K562 (cell line): ENCODE measurements at regions not wholly inside any gene's neighbourhood (a gene's known extent, or its start where the extent isn't known, plus 50 kb on each side); places are given as distances from the start of the nearest gene placed in this dataset.

Source experiments
- ATAC-seq: fragments of 200-7000 bp; cut with Tn5 transposase; 3 replicates; pipeline ENCODE4 v1.9.1; 2020; ENCODE audit warnings: moderate library complexity
- BruUV-seq: library from RNA; stranded (reverse); fragments of 400-500 nt; replicated peaks from 2 replicates; lab custom pipeline; 2021; lab: Mats Ljungman, UMichigan
- CTCF ChIA-PET: fragments of 300-600 bp; formaldehyde crosslinking; extraction: SDS; loops from one replicate; lab custom pipeline; 2021; ENCODE audit warnings: low intra/inter-chr PET ratio; lab: Yijun Ruan, JAX
- POLR2A ChIA-PET: fragments of 300-600, 350-650 bp; sonication (Branson Sonifier 250); formaldehyde crosslinking; extraction: SDS; loops from one replicate; lab custom pipeline; 2021; ENCODE audit warnings: antibody characterized with exemption, inconsistent platforms; lab: Yijun Ruan, JAX
- DNase-seq, 4 experiments: peaks; one replicate each; pipeline versions ENCODE4 v3.0.0 to v3.0.0-alpha.2; 2011 to 2018; ENCODE audit warnings: low spot score in 3 of 4, mixed read lengths in 3 of 4; ENCODE audit errors: extremely low read depth in 1 of 4
- FAIRE-seq: peaks from 2 replicates; lab custom pipeline; 2011; peaks lifted over from hg19 to GRCh38; lab: Jason Lieb, UNC
- H2AFZ ChIP-seq: 2 replicates; pipeline ENCODE4 v1.6.0; 2011; ENCODE audit warnings: low read depth, low read length, control low read depth, inconsistent platforms
- H3K27ac ChIP-seq: fragments of 200-600 bp; 3 replicates; pipeline ENCODE4 v1.8.0; 2011; ENCODE audit warnings: low read depth, mild to moderate bottlenecking, control low read depth, inconsistent platforms, low read length, moderate library complexity, mixed read lengths; ENCODE audit errors: extremely low read depth
- H3K27me3 ChIP-seq, 2 experiments: fragments of 300-600 bp in 1 of 2; 2 replicates in 1 of 2; 3 replicates in 1 of 2; pipeline versions ENCODE4 v1.6.0 to v1.8.0; 2011; ENCODE audit warnings: inconsistent platforms in 2 of 2, low read length in 2 of 2, mild to moderate bottlenecking in 1 of 2, mixed read lengths in 1 of 2, moderate library complexity in 1 of 2; ENCODE audit not compliant: control insufficient read depth in 2 of 2, insufficient read depth in 2 of 2
- H3K36me3 ChIP-seq: fragments of 300-600 bp; 3 replicates; pipeline ENCODE4 v1.8.0; 2011; ENCODE audit warnings: mild to moderate bottlenecking, low read length, inconsistent platforms; ENCODE audit not compliant: control insufficient read depth, insufficient read depth
- H3K4me1 ChIP-seq, 2 experiments: fragments of 200-600 bp in 1 of 2; replicated peaks in 1 of 2; 2 replicates in 1 of 2; 3 replicates in 1 of 2; pipeline versions ENCODE4 v1.5.1 to v1.8.0; 2011; ENCODE audit warnings: inconsistent platforms in 2 of 2, low read length in 2 of 2, mild to moderate bottlenecking in 1 of 2, mixed read lengths in 1 of 2, moderate library complexity in 1 of 2; ENCODE audit not compliant: control insufficient read depth in 2 of 2, insufficient read depth in 2 of 2
- H3K4me2 ChIP-seq: 2 replicates; pipeline ENCODE4 v1.6.1; 2011; ENCODE audit warnings: low read length, control low read depth, inconsistent platforms, mixed read lengths; ENCODE audit not compliant: insufficient read depth
- H3K4me3 ChIP-seq: fragments of 200-600 bp; sonication (generic), shearing (Covaris generic); 2 replicates; pipeline ENCODE4 v1.5.1; 2016; ENCODE audit warnings: control low read depth, inconsistent platforms
- H3K79me2 ChIP-seq: fragments of 200-600 bp; 3 replicates; pipeline ENCODE4 v1.8.0; 2011; ENCODE audit warnings: low read length, inconsistent platforms; ENCODE audit not compliant: control insufficient read depth, insufficient read depth
- H3K9ac ChIP-seq, 2 experiments: 2 replicates each; pipeline versions ENCODE4 v1.6.0 to v1.6.1; 2011; ENCODE audit warnings: low read depth in 2 of 2, low read length in 2 of 2, control low read depth in 1 of 2, inconsistent platforms in 1 of 2, mild to moderate bottlenecking in 1 of 2, mixed read lengths in 1 of 2; ENCODE audit not compliant: insufficient read depth in 1 of 2
- H3K9me1 ChIP-seq: one replicate; pipeline ENCODE4 v1.6.0; 2011; ENCODE audit warnings: inconsistent platforms, mild to moderate bottlenecking, low read length, moderate library complexity; ENCODE audit not compliant: control insufficient read depth, insufficient read depth
- H3K9me3 ChIP-seq: replicated peaks from 2 replicates; pipeline ENCODE4 v1.5.1; 2011; ENCODE audit warnings: low read depth, low read length, inconsistent platforms; ENCODE audit not compliant: control insufficient read depth, insufficient read depth
- H4K20me1 ChIP-seq: replicated peaks from 2 replicates; pipeline ENCODE4 v1.6.1; 2011; ENCODE audit warnings: low read length, inconsistent platforms, mixed read lengths; ENCODE audit not compliant: control insufficient read depth, insufficient read depth
- CC2D1A ChIP-seq: fragments of 450-650 bp; IDR thresholded peaks from 2 replicates; pipeline ENCODE4 v1.6.1; 2017; ENCODE audit warnings: mild to moderate bottlenecking
- CREM ChIP-seq: IDR thresholded peaks from 2 replicates; pipeline ENCODE4 v1.6.1; 2014; ENCODE audit warnings: antibody characterized with exemption, low read depth
- DACH1 ChIP-seq: fragments of 450-650 bp; IDR thresholded peaks from 2 replicates; pipeline ENCODE4 v1.6.1; 2018; ENCODE audit not compliant: partially characterized antibody
- ELF1 ChIP-seq: fragments of 200-800 bp; sonication (Bioruptor generic); IDR thresholded peaks from 2 replicates; pipeline ENCODE4 v1.6.1; 2016; ENCODE audit warnings: missing genetic modification characterization, missing compliant biosample characterization
- EP300 ChIP-seq: IDR thresholded peaks from 2 replicates; pipeline ENCODE4 v1.6.1; 2012; ENCODE audit warnings: low read length, improper control_type of control experiment
- HEY1 ChIP-seq: fragments of 250-450 bp; sonication (Bioruptor Pico); IDR thresholded peaks from 2 replicates; pipeline ENCODE4 v1.5.0; 2020; ENCODE audit warnings: mild to moderate bottlenecking, moderate library complexity, borderline replicate concordance
- HIVEP1 ChIP-seq: fragments of 250-450 bp; sonication (Bioruptor Pico); IDR thresholded peaks from 2 replicates; pipeline ENCODE4 v1.4.0; 2020; ENCODE audit warnings: mild to moderate bottlenecking
- NCOA6 ChIP-seq: fragments of 450-650 bp; IDR thresholded peaks from 2 replicates; pipeline ENCODE4 v1.6.1; 2017; ENCODE audit warnings: mild to moderate bottlenecking
- PML ChIP-seq: IDR thresholded peaks from 2 replicates; pipeline ENCODE4 v1.6.1; 2012; ENCODE audit warnings: low read length, inconsistent platforms
- POLR3G ChIP-seq: IDR thresholded peaks from 2 replicates; pipeline ENCODE4 v1.6.1; 2011; ENCODE audit not compliant: insufficient read length, insufficient replicate concordance; ENCODE audit errors: extremely low read depth
- RBM17 ChIP-seq: fragments of 200-400 bp; formaldehyde crosslinking; IDR thresholded peaks from 2 replicates; pipeline ENCODE4 v1.6.1; 2017; ENCODE audit warnings: low read depth, mild to moderate bottlenecking, low read length, borderline replicate concordance
- SP2 ChIP-seq: IDR thresholded peaks from 2 replicates; pipeline ENCODE4 v1.6.1; 2011; ENCODE audit warnings: mild to moderate bottlenecking, low read depth, low read length, moderate library complexity; ENCODE audit not compliant: poor library complexity, severe bottlenecking; ENCODE audit errors: extremely low read depth
- SPI1 ChIP-seq: IDR thresholded peaks from 2 replicates; pipeline ENCODE4 v1.6.1; 2011; ENCODE audit warnings: low read depth, low read length, control low read depth, borderline replicate concordance
- TEAD2 ChIP-seq: fragments of 450-650 bp; IDR thresholded peaks from 2 replicates; pipeline ENCODE4 v1.6.1; 2016; ENCODE audit warnings: missing genetic modification characterization, control low read depth, missing compliant biosample characterization
- ZNF444 ChIP-seq: fragments of 250-450 bp; sonication (Bioruptor Pico); IDR thresholded peaks from 2 replicates; pipeline ENCODE4 v1.4.0; 2020; ENCODE audit warnings: mild to moderate bottlenecking, moderate library complexity
- WGBS: fragments of 100-300 bp; shearing (Covaris generic); methylation state at CpG from one replicate; pipeline ENCODE4 v1.1.6; 2016; ENCODE audit warnings: low coverage, mixed read lengths; ENCODE audit not compliant: insufficient coverage; ENCODE audit errors: missing lambda C conversion rate; 5-methylcytosine and 5-hydroxymethylcytosine counted together
- in situ Hi-C: fragments of 300-500 bp; cut with MboI; formaldehyde crosslinking; loops from 4 replicates; pipeline ENCODE4 v1.15.0; 2018; ENCODE audit warnings: inconsistent platforms, mixed read lengths
- intact Hi-C: fragments of 100-400 bp; cut with micrococcal nuclease; formaldehyde crosslinking; loops from 2 replicates; pipeline ENCODE4 v1.14.2; 2022
- TF ChIP-seq, protein P1 (sequence below): sonication (generic); formaldehyde crosslinking; IDR thresholded peaks from 2 replicates; pipeline ENCODE4 v1.8.0; 2023; ENCODE audit warnings: missing genetic modification reagents, mild to moderate bottlenecking, borderline replicate concordance

DNA sequence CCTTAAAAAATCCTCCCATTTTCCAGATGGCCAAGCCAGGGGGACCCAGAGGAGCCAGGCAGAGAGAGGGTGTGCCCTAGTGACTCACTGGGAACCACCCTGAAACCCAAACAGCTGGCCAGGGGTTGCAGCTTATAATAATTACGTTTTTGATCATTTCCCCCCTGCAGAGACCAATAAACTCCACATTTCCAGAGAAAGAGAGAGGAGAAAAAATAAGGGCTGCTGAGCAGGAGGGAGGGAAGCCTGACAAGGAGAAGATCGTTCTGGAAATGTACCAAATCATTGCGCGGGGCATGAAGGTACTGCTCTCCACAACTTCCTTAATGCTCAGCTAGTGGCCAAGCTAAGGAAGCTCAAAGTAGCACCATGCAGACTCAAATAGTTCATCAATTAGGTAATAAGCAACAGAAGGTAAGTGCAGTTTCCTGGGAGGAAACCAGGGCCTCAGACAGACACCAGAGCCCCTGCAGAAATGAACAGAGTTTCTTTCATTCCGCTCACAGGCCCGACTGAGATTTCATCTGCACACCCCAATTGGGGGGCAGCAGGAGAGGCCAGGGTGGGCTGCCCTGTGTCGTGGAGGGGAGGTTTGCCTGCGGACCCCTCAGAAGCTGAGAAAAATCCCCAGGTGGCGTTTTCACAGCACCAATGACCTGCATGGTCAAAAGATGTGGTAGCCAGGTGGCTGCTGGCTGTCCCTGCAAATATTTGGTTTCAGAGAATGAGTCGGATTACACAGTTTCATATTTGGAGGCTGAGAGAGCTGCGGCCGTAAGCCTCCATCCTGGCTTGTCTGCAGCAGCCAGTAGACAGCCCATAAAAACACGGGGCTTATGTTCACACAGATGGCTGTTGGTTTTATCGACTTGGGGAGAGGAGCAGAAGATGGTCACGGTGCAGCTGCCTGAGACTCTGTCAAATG is 153.2 kb upstream of the LYZL2 start (continued):
- TF ChIP-seq TEAD2 (tag) (no peak), SPI1 (no peak), NCOA6 (no peak), SP2 (no peak), POLR3G (no peak), CC2D1A (no peak), EP300 (no peak), DACH1 (no peak), HIVEP1 (CRISPR knock-in tag) (no peak)
- TF ChIP-seq, all 486 proteins: peak for 0

- H3K27ac ChIP-seq = no peak overlapping the region
- ChIA-PET CTCF (interaction anchor here (0.6 kb wide), 1 partner anchor 52 kb away, joined by 3 read pairs; no protein-coding TSS in a partner anchor), POLR2A (no interaction called here)
- in situ Hi-C loops = no loop called here
- ATAC-seq = no peak
- intact Hi-C loops = loop anchor here (10.0 kb wide), 2 partner anchors 303 to 1023 kb away; no protein-coding TSS in a partner anchor
- no peaks in the 10 kb centered on the region for H3K36me3 ChIP-seq
- no peaks in the 10 kb centered on the region for H3K9me1 ChIP-seq
- DNase-seq = no peak
- 0% methylated on average over 4 of the region's 7 CpGs for WGBS
- H4K20me1 ChIP-seq = no peaks in the 10 kb centered on the region; the same call in 1 of the 2 replicates
- FAIRE-seq = no peak
- no peak overlapping the region for H2AFZ ChIP-seq
- H3K27me3 ChIP-seq = peaks cover 5 to 32% of the 10 kb centered on the region in 2 experiments; a peak in 3 of 5 replicates
- no peak overlapping the region for H3K4me3 ChIP-seq
- H3K4me2 ChIP-seq = no peak overlapping the region
- H3K9me3 ChIP-seq = no peaks in the 10 kb centered on the region
- H3K79me2 ChIP-seq = no peaks in the 10 kb centered on the region
- BruUV-seq = no TSS peak
- peaks cover 0 to 7% of the 10 kb centered on the region in 2 experiments; a peak in 1 of 5 replicates for H3K4me1 ChIP-seq
- H3K9ac ChIP-seq = no peak overlapping the region
- TF ChIP-seq HEY1 (CRISPR knock-in tag) (no peak), ZNF444 (CRISPR knock-in tag) (no peak), ELF1 (tag) (no peak), RBM17 (no peak), CREM (no peak), PML (no peak)
- TF ChIP-seq, protein P1, sequence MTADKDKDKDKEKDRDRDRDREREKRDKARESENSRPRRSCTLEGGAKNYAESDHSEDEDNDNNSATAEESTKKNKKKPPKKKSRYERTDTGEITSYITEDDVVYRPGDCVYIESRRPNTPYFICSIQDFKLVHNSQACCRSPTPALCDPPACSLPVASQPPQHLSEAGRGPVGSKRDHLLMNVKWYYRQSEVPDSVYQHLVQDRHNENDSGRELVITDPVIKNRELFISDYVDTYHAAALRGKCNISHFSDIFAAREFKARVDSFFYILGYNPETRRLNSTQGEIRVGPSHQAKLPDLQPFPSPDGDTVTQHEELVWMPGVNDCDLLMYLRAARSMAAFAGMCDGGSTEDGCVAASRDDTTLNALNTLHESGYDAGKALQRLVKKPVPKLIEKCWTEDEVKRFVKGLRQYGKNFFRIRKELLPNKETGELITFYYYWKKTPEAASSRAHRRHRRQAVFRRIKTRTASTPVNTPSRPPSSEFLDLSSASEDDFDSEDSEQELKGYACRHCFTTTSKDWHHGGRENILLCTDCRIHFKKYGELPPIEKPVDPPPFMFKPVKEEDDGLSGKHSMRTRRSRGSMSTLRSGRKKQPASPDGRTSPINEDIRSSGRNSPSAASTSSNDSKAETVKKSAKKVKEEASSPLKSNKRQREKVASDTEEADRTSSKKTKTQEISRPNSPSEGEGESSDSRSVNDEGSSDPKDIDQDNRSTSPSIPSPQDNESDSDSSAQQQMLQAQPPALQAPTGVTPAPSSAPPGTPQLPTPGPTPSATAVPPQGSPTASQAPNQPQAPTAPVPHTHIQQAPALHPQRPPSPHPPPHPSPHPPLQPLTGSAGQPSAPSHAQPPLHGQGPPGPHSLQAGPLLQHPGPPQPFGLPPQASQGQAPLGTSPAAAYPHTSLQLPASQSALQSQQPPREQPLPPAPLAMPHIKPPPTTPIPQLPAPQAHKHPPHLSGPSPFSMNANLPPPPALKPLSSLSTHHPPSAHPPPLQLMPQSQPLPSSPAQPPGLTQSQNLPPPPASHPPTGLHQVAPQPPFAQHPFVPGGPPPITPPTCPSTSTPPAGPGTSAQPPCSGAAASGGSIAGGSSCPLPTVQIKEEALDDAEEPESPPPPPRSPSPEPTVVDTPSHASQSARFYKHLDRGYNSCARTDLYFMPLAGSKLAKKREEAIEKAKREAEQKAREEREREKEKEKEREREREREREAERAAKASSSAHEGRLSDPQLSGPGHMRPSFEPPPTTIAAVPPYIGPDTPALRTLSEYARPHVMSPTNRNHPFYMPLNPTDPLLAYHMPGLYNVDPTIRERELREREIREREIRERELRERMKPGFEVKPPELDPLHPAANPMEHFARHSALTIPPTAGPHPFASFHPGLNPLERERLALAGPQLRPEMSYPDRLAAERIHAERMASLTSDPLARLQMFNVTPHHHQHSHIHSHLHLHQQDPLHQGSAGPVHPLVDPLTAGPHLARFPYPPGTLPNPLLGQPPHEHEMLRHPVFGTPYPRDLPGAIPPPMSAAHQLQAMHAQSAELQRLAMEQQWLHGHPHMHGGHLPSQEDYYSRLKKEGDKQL (CRISPR knock-in tag) = no peak
Observed at GRCh38 chr10:30782157-30782536, 152.6 kb upstream of the LYZL2 start.
